ENCODE measurements at regions not wholly inside any gene's neighbourhood (a gene's known extent, or its start where the extent isn't known, plus 50 kb on each side); places are given as distances from the start of the nearest gene placed in this dataset.

- no peak for TF ChIP-seq EZH2 (IDR thresholded peaks at IDR 0.05; ENCODE audit: low read length)
- TF ChIP-seq, protein P1, sequence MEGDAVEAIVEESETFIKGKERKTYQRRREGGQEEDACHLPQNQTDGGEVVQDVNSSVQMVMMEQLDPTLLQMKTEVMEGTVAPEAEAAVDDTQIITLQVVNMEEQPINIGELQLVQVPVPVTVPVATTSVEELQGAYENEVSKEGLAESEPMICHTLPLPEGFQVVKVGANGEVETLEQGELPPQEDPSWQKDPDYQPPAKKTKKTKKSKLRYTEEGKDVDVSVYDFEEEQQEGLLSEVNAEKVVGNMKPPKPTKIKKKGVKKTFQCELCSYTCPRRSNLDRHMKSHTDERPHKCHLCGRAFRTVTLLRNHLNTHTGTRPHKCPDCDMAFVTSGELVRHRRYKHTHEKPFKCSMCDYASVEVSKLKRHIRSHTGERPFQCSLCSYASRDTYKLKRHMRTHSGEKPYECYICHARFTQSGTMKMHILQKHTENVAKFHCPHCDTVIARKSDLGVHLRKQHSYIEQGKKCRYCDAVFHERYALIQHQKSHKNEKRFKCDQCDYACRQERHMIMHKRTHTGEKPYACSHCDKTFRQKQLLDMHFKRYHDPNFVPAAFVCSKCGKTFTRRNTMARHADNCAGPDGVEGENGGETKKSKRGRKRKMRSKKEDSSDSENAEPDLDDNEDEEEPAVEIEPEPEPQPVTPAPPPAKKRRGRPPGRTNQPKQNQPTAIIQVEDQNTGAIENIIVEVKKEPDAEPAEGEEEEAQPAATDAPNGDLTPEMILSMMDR (optimal IDR thresholded peaks at IDR 0.05 in 1 of 3, IDR thresholded peaks at IDR 0.05 in 1 of 3, conservative IDR thresholded peaks at IDR 0.05 in 1 of 3; ENCODE audit: extremely low read depth in 1 of 3, insufficient read depth in 2 of 3, low read length in 3 of 3): no peak
Measured at GRCh38 chr5:128021411-128021810, 62.2 kb upstream of the SLC12A2 start.
